C4-2B (cell line): ENCODE measurements at regions not wholly inside any gene's neighbourhood (a gene's known extent, or its start where the extent isn't known, plus 50 kb on each side); places are given as distances from the start of the nearest gene placed in this dataset.

Experiments used
- H3K27ac ChIP-seq: fragments of 450-650 bp; 2 replicates; pipeline ENCODE4 v1.5.1; 2017
- CTCF ChIP-seq: fragments of 450-650 bp; conservative IDR thresholded peaks from 2 replicates; pipeline ENCODE4 v1.5.1; 2017; ENCODE audit warnings: mild to moderate bottlenecking
- ZFX ChIP-seq: fragments of 450-650 bp; IDR thresholded peaks from 2 replicates; pipeline ENCODE4 v1.6.1; 2017

DNA sequence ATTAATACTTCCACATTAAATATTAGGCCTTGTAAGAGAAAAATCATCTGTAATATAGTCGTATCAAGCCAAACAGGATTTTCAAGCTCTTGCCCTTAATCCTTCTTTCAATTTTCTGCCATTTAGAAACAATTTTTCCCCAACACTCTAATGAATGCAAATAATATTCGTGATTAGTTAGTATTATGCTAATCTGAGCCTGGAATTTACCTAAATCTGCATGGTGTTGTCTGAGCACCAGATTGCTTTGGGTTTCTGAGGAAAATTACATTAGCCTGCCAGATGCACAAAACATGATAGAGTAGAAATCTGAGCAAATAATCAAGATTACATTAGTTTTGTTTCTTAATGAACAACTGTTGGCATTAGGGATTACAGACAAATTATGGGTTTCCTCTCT lies 176.6 kb downstream of the ZDHHC21 start:
- TF ChIP-seq ZFX = no peak
- no peak for TF ChIP-seq CTCF

DNA sequence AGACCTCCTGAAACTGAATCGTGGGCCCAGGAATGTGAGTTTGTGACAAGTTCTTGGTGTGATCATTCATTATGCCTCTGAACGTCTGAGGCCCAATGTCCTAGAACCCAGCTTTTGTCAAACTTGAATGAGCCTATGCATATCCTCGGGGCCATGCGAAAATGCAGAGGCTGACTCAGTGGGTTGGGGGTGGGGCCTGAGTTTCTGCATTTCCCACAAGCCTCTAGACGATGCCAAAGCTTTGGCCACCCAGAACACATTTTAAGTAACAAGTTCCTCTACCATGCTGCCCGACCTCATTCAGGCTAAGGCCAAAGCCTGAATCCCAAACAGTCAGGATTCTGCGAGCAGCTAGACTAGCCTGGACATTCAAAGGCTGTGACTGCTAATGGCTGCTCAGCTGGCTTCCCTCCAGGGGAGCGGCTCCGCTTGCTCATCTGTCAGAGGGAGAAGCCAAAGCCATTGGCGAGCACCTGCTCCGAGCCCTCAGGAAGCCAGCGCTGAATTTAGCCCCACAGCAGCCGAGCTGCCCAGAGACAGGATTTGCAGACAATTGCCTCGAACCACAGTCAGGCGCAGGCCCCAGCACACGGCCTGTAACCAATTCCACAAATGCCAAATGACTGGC lies 177.5 kb downstream of the ZDHHC21 start:
- TF ChIP-seq CTCF = no peak
- no peak for TF ChIP-seq ZFX
- H3K27ac ChIP-seq = no peak overlapping the region

More for the DNA sequence above, 176.6 kb downstream of the ZDHHC21 start:
- no peak overlapping the region for H3K27ac ChIP-seq

DNA sequence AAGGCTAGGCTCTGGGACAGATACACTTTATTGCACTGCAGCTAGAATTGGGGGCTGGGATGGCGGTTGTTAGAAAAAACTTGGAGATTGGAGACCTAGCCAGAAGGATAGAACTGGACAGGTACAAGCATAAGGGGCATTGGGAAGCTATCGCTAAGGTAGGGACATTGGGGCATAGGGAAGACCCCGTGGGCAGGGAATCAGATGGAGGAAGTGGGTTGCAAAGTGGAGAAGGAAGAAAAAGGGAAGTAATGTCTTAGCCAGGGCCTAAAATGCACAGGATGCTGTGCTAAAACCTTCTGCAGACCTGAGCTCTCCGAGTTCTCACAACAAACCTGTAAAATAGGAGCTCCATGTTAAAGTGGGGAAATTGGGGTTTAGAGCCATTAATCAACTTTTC lies 178.2 kb downstream of the ZDHHC21 start:
- no peak overlapping the region for H3K27ac ChIP-seq
- TF ChIP-seq CTCF (no peak), ZFX (no peak)

- H3K27ac ChIP-seq = no peak overlapping the region
- no peak for TF ChIP-seq ZFX
- TF ChIP-seq CTCF = no peak
These were observed 180.3 kb downstream of the ZDHHC21 start for GRCh38 chr9:14512942-14513341.

GRCh38 chr9:14511452-14511851 lies 181.8 kb downstream of the ZDHHC21 start:
- no peak overlapping the region for H3K27ac ChIP-seq
- no peak for TF ChIP-seq ZFX

- no peak for TF ChIP-seq CTCF
- no peak for TF ChIP-seq ZFX
- no peak overlapping the region for H3K27ac ChIP-seq
These were observed 184.3 kb downstream of the ZDHHC21 start for GRCh38 chr9:14508884-14509283.

DNA sequence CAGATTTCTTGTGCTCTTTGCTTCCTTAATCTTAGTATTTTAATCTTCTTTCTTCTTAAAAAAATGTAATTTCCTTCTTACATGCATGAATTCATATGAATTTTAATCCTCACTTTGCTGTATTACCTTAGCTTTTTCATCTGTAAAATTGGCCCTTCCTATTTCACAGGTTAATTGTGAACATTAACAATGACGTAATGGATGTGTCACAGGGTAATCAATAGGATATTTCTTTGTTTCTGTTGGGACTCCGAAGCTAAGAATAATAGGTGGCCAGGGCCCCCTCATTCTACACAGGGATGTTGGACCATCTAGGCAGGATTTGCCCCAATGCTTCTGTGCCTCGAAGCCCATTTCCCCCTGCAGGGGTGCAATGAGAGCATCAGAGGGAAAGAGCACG lies 187.4 kb upstream of the NFIB start:
- no peak for TF ChIP-seq CTCF
- TF ChIP-seq ZFX = no peak
- H3K27ac ChIP-seq = no peak overlapping the region

- TF ChIP-seq CTCF (no peak), ZFX (no peak)
- no peak overlapping the region for H3K27ac ChIP-seq
These were observed 186.8 kb upstream of the NFIB start for GRCh38 chr9:14500705-14501104.
